HEK293 (cell line): ENCODE measurements at regions not wholly inside any gene's neighbourhood (a gene's known extent, or its start where the extent isn't known, plus 50 kb on each side); places are given as distances from the start of the nearest gene placed in this dataset.

Experiments
- CTCF ChIA-PET: fragments of 350-600 bp; formaldehyde crosslinking; extraction: SDS; loops from one replicate; lab custom pipeline; 2021; ENCODE audit warnings: antibody characterized with exemption; lab: Yijun Ruan, JAX
- POLR2A ChIA-PET: fragments of 300-600 bp; formaldehyde crosslinking; extraction: SDS; loops from one replicate; lab custom pipeline; 2020; ENCODE audit warnings: antibody characterized with exemption, inconsistent platforms; lab: Yijun Ruan, JAX
- H3K27ac ChIP-seq: fragments of 200-500 bp; sonication (Bioruptor generic); 2 replicates; pipeline ENCODE4 v1.5.1; 2014; ENCODE audit warnings: low read depth, low read length, control low read depth, inconsistent platforms; ENCODE audit errors: extremely low read depth
- H3K36me3 ChIP-seq, 2 experiments: fragments of 200-500 bp in 1 of 2; sonication (Bioruptor generic) in 1 of 2; 1 replicate in 1 of 2; 2 replicates in 1 of 2; pipeline ENCODE4 v1.5.1; 2014 to 2017; ENCODE audit warnings: inconsistent platforms in 2 of 2, low read length in 2 of 2; ENCODE audit not compliant: control insufficient read depth in 2 of 2, insufficient read depth in 1 of 2
- H3K4me1 ChIP-seq: fragments of 200-500 bp; sonication (Bioruptor generic); 2 replicates; pipeline ENCODE4 v1.5.1; 2014; ENCODE audit warnings: mild to moderate bottlenecking, low read length, inconsistent platforms; ENCODE audit not compliant: control insufficient read depth, insufficient read depth
- H3K4me3 ChIP-seq: 2 replicates; pipeline ENCODE4 v1.5.1; 2011; ENCODE audit warnings: low read depth, mild to moderate bottlenecking, control low read depth, low read length, moderate library complexity
- H3K9me3 ChIP-seq: fragments of 200-500 bp; sonication (Bioruptor generic); 2 replicates; pipeline ENCODE4 v1.5.1; 2014; ENCODE audit warnings: low read depth, low read length, inconsistent platforms; ENCODE audit not compliant: control insufficient read depth, insufficient read depth
- CTCF ChIP-seq: fragments of 450-650 bp; formaldehyde crosslinking; IDR thresholded peaks from 2 replicates; pipeline ENCODE4 v1.5.1; 2016; ENCODE audit warnings: missing biosample characterization, missing genetic modification characterization
- GFI1B ChIP-seq: fragments of 450-650 bp; formaldehyde crosslinking; IDR thresholded peaks from 2 replicates; pipeline ENCODE4 v1.5.1; 2016; ENCODE audit warnings: missing biosample characterization, missing genetic modification characterization
- GLIS1 ChIP-seq: fragments of 450-650 bp; formaldehyde crosslinking; IDR thresholded peaks from 2 replicates; pipeline ENCODE4 v1.5.1; 2016; ENCODE audit warnings: missing biosample characterization, missing genetic modification characterization
- KLF17 ChIP-seq: fragments of 450-650 bp; formaldehyde crosslinking; IDR thresholded peaks from 2 replicates; pipeline ENCODE4 v1.5.1; 2016; ENCODE audit warnings: missing biosample characterization, missing genetic modification characterization
- KLF9 ChIP-seq: fragments of 450-650 bp; formaldehyde crosslinking; IDR thresholded peaks from 2 replicates; pipeline ENCODE4 v1.5.1; 2016; ENCODE audit warnings: missing biosample characterization, missing genetic modification characterization, low read depth
- RBAK ChIP-seq: fragments of 450-650 bp; formaldehyde crosslinking; IDR thresholded peaks from 2 replicates; pipeline ENCODE4 v1.5.1; 2016; ENCODE audit warnings: missing biosample characterization, missing genetic modification characterization
- YY2 ChIP-seq: fragments of 450-650 bp; formaldehyde crosslinking; IDR thresholded peaks from 2 replicates; pipeline ENCODE4 v1.5.1; 2016; ENCODE audit warnings: missing biosample characterization, missing genetic modification characterization
- ZBTB17 ChIP-seq: fragments of 450-650 bp; formaldehyde crosslinking; IDR thresholded peaks from 2 replicates; pipeline ENCODE4 v1.5.1; 2016; ENCODE audit warnings: missing biosample characterization, missing genetic modification characterization
- ZBTB21 ChIP-seq: fragments of 450-650 bp; formaldehyde crosslinking; IDR thresholded peaks from 2 replicates; pipeline ENCODE4 v1.5.1; 2017; ENCODE audit warnings: missing biosample characterization, missing genetic modification characterization
- ZBTB44 ChIP-seq: fragments of 450-650 bp; IDR thresholded peaks from 2 replicates; pipeline ENCODE4 v1.5.1; 2018; ENCODE audit warnings: missing biosample characterization, mild to moderate bottlenecking, missing genetic modification characterization
- ZNF114 ChIP-seq: fragments of 450-650 bp; formaldehyde crosslinking; IDR thresholded peaks from 2 replicates; pipeline ENCODE4 v1.5.0; 2017; ENCODE audit warnings: missing biosample characterization, missing genetic modification characterization
- ZNF169 ChIP-seq: fragments of 450-650 bp; formaldehyde crosslinking; IDR thresholded peaks from 2 replicates; pipeline ENCODE4 v1.5.1; 2016; ENCODE audit warnings: missing biosample characterization, missing genetic modification characterization
- ZNF211 ChIP-seq: fragments of 450-650 bp; formaldehyde crosslinking; IDR thresholded peaks from 2 replicates; pipeline ENCODE4 v1.5.1; 2016; ENCODE audit warnings: low read depth, missing biosample characterization, missing genetic modification characterization
- ZNF274 ChIP-seq, 2 experiments: fragments of 200-500 bp in 1 of 2; fragments of 450-650 bp in 1 of 2; sonication (Bioruptor generic) in 1 of 2; formaldehyde crosslinking in 1 of 2; IDR thresholded peaks; 2 replicates each; pipeline versions ENCODE4 v1.5.1 to v1.6.1; 2014 to 2016; ENCODE audit warnings: borderline replicate concordance in 1 of 2, inconsistent platforms in 1 of 2, low read length in 1 of 2, missing biosample characterization in 1 of 2, missing genetic modification characterization in 1 of 2
- ZNF311 ChIP-seq: fragments of 450-650 bp; formaldehyde crosslinking; IDR thresholded peaks from 2 replicates; pipeline ENCODE4 v1.5.1; 2017; ENCODE audit warnings: missing biosample characterization, missing genetic modification characterization, borderline replicate concordance
- ZNF416 ChIP-seq: fragments of 450-650 bp; formaldehyde crosslinking; IDR thresholded peaks from 2 replicates; pipeline ENCODE4 v1.5.1; 2016; ENCODE audit warnings: missing biosample characterization, missing genetic modification characterization
- ZNF514 ChIP-seq: fragments of 450-650 bp; formaldehyde crosslinking; IDR thresholded peaks from 2 replicates; pipeline ENCODE4 v1.5.1; 2016; ENCODE audit warnings: missing biosample characterization, missing genetic modification characterization
- ZNF621 ChIP-seq: fragments of 450-650 bp; formaldehyde crosslinking; IDR thresholded peaks from 2 replicates; pipeline ENCODE4 v1.5.1; 2017; ENCODE audit warnings: missing biosample characterization, missing genetic modification characterization
- ZNF629 ChIP-seq: fragments of 450-650 bp; formaldehyde crosslinking; IDR thresholded peaks from 2 replicates; pipeline ENCODE4 v1.5.1; 2017; ENCODE audit warnings: missing biosample characterization, missing genetic modification characterization
- ZNF768 ChIP-seq: fragments of 450-650 bp; formaldehyde crosslinking; IDR thresholded peaks from 2 replicates; pipeline ENCODE4 v1.5.1; 2018; ENCODE audit warnings: missing biosample characterization, mild to moderate bottlenecking, missing genetic modification characterization
- ZNF843 ChIP-seq: fragments of 450-650 bp; formaldehyde crosslinking; IDR thresholded peaks from 2 replicates; pipeline ENCODE4 v1.5.1; 2016; ENCODE audit warnings: missing biosample characterization, missing genetic modification characterization

- TF ChIP-seq KLF17 (tag by site-specific recombination) (no peak), ZNF416 (tag by site-specific recombination) (no peak), GLIS1 (tag by site-specific recombination) (no peak), ZNF114 (no peak), ZBTB44 (no peak), ZBTB21 (tag by site-specific recombination) (no peak), ZNF629 (tag by site-specific recombination) (no peak), KLF9 (tag by site-specific recombination) (no peak), ZNF621 (tag by site-specific recombination) (no peak), CTCF (no peak), ZNF768 (tag by site-specific recombination) (no peak), ZNF514 (tag by site-specific recombination) (no peak), RBAK (no peak)
- TF ChIP-seq, all 188 proteins: peak for 0
Observed at GRCh38 chr7:22668971-22669401, 58.0 kb upstream of the IL6 start (continued).

- Histone ChIP-seq H3K4me1 (peaks cover 4% of the 10 kb centered on the region), H3K27ac (no peak overlapping the region), H3K36me3 (no peaks in the 10 kb centered on the region), H3K9me3 (no peaks in the 10 kb centered on the region), H3K4me3 (no peak overlapping the region)
- TF ChIP-seq GFI1B (tag by site-specific recombination): no peak
- TF ChIP-seq ZNF211 (tag by site-specific recombination): no peak
- TF ChIP-seq ZNF169 (tag by site-specific recombination): no peak
- no peak for TF ChIP-seq ZNF274 (IDR thresholded peaks at IDR 0.05; ENCODE audit: low read length)
- TF ChIP-seq ZNF274 (tag by site-specific recombination; IDR thresholded peaks at IDR 0.05; ENCODE audit: borderline replicate concordance): no peak
- TF ChIP-seq ZNF311 (tag by site-specific recombination): no peak
- no peak for TF ChIP-seq YY2 (tag by site-specific recombination)
- TF ChIP-seq ZNF843: no peak
- TF ChIP-seq ZBTB21 (tag by site-specific recombination): no peak
- TF ChIP-seq ZBTB17 (tag by site-specific recombination): no peak
- POLR2A ChIA-PET: no interaction called here
- CTCF ChIA-PET: interaction anchor here (1.4 kb wide), 1 partner anchor 60 kb away, joined by 5 read pairs; the partner anchor contains the start of gene IL6
Observed at GRCh38 chr7:22667562-22668239, 59.3 kb upstream of the IL6 start.
